ENCODE measurements at regions not wholly inside any gene's neighbourhood (a gene's known extent, or its start where the extent isn't known, plus 50 kb on each side); places are given as distances from the start of the nearest gene placed in this dataset.

GRCh38 chr6:156593893-156594292 lies 183.3 kb upstream of the ARID1B start:
- TF ChIP-seq CTCF (IDR thresholded peaks at IDR 0.05; ENCODE audit: insufficient read depth, low read length) (no peak), REST (IDR thresholded peaks at IDR 0.05; ENCODE audit: insufficient replicate concordance, low read depth) (no peak), POLR2AphosphoS5 (IDR thresholded peaks at IDR 0.05; ENCODE audit: low read depth) (no peak), GABPA (IDR thresholded peaks at IDR 0.05; ENCODE audit: low read depth) (no peak)
